ENCODE measurements at regions not wholly inside any gene's neighbourhood (a gene's known extent, or its start where the extent isn't known, plus 50 kb on each side); places are given as distances from the start of the nearest gene placed in this dataset.

DNA sequence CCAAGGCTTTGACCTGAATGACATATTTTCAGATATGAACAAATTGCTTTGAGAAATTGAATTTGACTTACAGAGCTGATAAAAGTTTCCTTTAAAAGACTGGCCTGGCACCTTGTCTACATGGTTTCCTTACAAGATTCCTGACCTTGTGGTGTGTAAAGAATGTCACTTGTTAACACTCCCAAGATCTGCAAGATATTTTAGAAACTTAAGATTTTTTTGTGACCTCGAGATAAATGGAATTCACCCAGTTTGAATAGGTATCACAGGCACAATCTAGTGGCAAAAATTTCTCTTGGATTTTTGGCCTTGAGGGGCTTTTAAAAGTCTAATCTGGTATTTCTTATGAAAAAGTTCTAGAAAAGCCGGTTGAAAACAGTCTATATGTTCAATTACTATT lies 1568.9 kb upstream of the IGFBP7 start:
- no peaks in the 10 kb centered on the region for H3K27me3 ChIP-seq
- no peak overlapping the region for H3K27ac ChIP-seq
- H3K36me3 ChIP-seq = no peaks in the 10 kb centered on the region
- no peak for DNase-seq
- WGBS, 2 donors (ENCODE audit: low coverage in 1 of 2) = 75 to 92% methylated on average over 2 of the region's 2 CpGs
- no peaks in the 10 kb centered on the region for H3K4me1 ChIP-seq
- TF ChIP-seq EP300 (IDR thresholded peaks at IDR 0.05; ENCODE audit: low read depth) (no peak), POLR2AphosphoS5 (IDR thresholded peaks at IDR 0.05) (no peak), POLR2A (IDR thresholded peaks at IDR 0.05) (no peak)
- TF ChIP-seq, protein P1, sequence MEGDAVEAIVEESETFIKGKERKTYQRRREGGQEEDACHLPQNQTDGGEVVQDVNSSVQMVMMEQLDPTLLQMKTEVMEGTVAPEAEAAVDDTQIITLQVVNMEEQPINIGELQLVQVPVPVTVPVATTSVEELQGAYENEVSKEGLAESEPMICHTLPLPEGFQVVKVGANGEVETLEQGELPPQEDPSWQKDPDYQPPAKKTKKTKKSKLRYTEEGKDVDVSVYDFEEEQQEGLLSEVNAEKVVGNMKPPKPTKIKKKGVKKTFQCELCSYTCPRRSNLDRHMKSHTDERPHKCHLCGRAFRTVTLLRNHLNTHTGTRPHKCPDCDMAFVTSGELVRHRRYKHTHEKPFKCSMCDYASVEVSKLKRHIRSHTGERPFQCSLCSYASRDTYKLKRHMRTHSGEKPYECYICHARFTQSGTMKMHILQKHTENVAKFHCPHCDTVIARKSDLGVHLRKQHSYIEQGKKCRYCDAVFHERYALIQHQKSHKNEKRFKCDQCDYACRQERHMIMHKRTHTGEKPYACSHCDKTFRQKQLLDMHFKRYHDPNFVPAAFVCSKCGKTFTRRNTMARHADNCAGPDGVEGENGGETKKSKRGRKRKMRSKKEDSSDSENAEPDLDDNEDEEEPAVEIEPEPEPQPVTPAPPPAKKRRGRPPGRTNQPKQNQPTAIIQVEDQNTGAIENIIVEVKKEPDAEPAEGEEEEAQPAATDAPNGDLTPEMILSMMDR (IDR thresholded peaks at IDR 0.05) = no peak
- intact Hi-C loops (cut with DNase I; ENCODE audit: low total_unique reads) (no loop called here), in situ Hi-C loops (cut with MboI; ENCODE audit: low pct_ligation_motif_present in 1 of 4, low pct_unique_long_range_greater_than_20kb in 1 of 4, low sequenced_read_pairs in 3 of 4) (no loop called here)
- H3K9me3 ChIP-seq = no peaks in the 10 kb centered on the region
- no peak overlapping the region for H3K4me3 ChIP-seq

DNA sequence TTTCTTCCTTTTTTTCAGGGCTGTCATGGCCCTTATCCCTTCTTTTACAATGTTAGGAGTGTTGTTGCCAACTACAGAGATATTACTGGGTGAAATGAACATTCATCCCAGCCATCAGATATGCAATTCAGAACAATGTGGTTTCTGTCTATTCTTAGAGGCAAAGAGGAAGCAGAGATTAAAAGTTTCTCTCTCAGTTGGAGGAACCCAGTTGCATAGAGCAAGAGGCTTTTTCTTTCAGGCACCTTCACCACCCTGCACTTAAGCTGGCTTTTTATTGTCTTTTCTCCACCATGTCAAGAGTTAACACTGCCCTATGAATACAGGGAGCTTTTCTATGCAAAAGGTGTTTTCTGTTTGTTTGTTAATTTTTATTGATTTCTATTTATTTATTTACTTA lies 1559.6 kb upstream of the IGFBP7 start:
- no peak overlapping the region for H3K4me3 ChIP-seq
- intact Hi-C loops (cut with DNase I; ENCODE audit: low total_unique reads) (no loop called here), in situ Hi-C loops (cut with MboI; ENCODE audit: low pct_ligation_motif_present in 1 of 4, low pct_unique_long_range_greater_than_20kb in 1 of 4, low sequenced_read_pairs in 3 of 4) (no loop called here)
- DNase-seq = no peak
- no peaks in the 10 kb centered on the region for H3K27me3 ChIP-seq
- no peaks in the 10 kb centered on the region for H3K36me3 ChIP-seq
- H3K9me3 ChIP-seq = no peaks in the 10 kb centered on the region
- TF ChIP-seq EP300 (IDR thresholded peaks at IDR 0.05; ENCODE audit: low read depth) (no peak), POLR2AphosphoS5 (IDR thresholded peaks at IDR 0.05) (no peak), POLR2A (IDR thresholded peaks at IDR 0.05) (no peak)
- TF ChIP-seq, protein P1 (IDR thresholded peaks at IDR 0.05) = no peak
- H3K4me1 ChIP-seq = no peaks in the 10 kb centered on the region
- no peak overlapping the region for H3K27ac ChIP-seq

DNA sequence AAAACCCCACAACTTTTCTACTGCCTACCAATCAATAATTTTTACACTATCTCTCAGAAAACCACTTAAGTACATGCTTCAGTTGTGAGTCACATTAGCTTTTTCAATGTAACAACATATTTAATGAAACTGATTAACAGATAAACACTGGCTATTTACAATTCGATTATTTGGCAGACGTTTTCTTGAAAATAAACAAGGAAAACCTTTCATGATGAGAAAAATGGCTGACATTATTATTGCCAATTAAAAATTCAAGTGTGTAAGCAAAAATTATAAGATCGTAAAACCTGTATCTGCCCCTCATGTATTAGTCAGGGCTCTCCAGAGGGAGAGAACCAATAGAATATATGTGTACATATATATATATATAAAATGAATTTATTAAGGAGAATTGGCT lies 1555.5 kb upstream of the IGFBP7 start:
- no peak for DNase-seq
- H3K36me3 ChIP-seq = no peaks in the 10 kb centered on the region
- no peak overlapping the region for H3K27ac ChIP-seq
- intact Hi-C loops (cut with DNase I; ENCODE audit: low total_unique reads) = no loop called here
- H3K9me3 ChIP-seq = no peaks in the 10 kb centered on the region
- H3K4me3 ChIP-seq = no peak overlapping the region
- H3K27me3 ChIP-seq = no peaks in the 10 kb centered on the region
- no peaks in the 10 kb centered on the region for H3K4me1 ChIP-seq
- in situ Hi-C loops (cut with MboI; ENCODE audit: low pct_ligation_motif_present in 1 of 4, low pct_unique_long_range_greater_than_20kb in 1 of 4, low sequenced_read_pairs in 3 of 4) = no loop called here
- no peak for TF ChIP-seq EP300 (IDR thresholded peaks at IDR 0.05; ENCODE audit: low read depth)
- TF ChIP-seq, protein P1 (IDR thresholded peaks at IDR 0.05) = no peak
- no peak for TF ChIP-seq POLR2A (IDR thresholded peaks at IDR 0.05)
- TF ChIP-seq POLR2AphosphoS5 (IDR thresholded peaks at IDR 0.05) = no peak
- WGBS, 2 donors (ENCODE audit: low coverage in 1 of 2) = 56 to 72% methylated on average over 3 of the region's 3 CpGs

DNA sequence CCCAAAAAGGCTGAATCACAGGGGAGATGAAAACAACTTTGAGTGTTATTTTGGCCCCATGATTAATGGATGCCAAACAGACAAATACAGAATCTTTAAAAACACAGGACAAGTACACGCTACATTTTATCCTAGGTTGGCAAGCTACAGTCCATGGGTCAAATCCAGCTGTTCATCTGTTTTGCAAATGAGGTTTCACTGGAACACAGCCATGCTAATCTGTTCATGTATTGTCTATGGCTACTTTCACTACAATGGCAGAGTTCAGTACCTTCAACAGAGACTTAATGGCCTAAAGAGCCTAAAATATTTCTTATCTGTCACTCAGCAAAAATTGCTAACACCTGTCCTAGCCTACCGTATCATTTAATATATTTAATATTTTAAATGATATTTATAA lies 1548.5 kb upstream of the IGFBP7 start:
- intact Hi-C loops (cut with DNase I; ENCODE audit: low total_unique reads) (no loop called here), in situ Hi-C loops (cut with MboI; ENCODE audit: low pct_ligation_motif_present in 1 of 4, low pct_unique_long_range_greater_than_20kb in 1 of 4, low sequenced_read_pairs in 3 of 4) (no loop called here)
- no peaks in the 10 kb centered on the region for H3K27me3 ChIP-seq
- no peaks in the 10 kb centered on the region for H3K36me3 ChIP-seq
- no peak overlapping the region for H3K4me3 ChIP-seq
- TF ChIP-seq EP300 (IDR thresholded peaks at IDR 0.05; ENCODE audit: low read depth) = no peak
- no peak for TF ChIP-seq POLR2A (IDR thresholded peaks at IDR 0.05)
- H3K27ac ChIP-seq = no peak overlapping the region
- no peak for DNase-seq
- H3K4me1 ChIP-seq = no peaks in the 10 kb centered on the region
- 80 to 84% methylated on average over 2 of the region's 2 CpGs for WGBS, 2 donors (ENCODE audit: low coverage in 1 of 2)
- H3K9me3 ChIP-seq = no peaks in the 10 kb centered on the region

DNA sequence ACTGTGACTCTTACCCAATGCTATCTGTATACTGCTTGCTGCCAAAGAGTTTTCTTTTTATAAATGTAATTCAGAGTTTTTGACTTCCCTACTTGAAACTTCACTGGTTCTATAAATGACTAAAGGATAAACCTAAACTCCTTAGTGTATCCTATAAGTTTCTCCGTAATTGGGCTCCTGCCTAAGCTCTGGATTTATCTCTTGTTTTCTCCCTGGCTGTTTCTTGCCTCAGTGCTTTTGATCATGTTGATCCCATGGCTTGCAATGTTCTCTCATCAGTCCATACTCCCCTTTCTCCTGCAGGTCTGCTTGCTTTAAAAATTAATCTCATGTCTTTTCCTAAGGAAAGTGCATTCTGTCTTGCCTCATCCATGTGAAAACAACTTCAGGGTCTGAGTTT lies 1543.1 kb upstream of the IGFBP7 start:
- H3K4me1 ChIP-seq = no peaks in the 10 kb centered on the region
- WGBS, 2 donors (ENCODE audit: low coverage in 1 of 2) = 64 to 75% methylated on average over 1 of the region's 1 CpG
- in situ Hi-C loops (cut with MboI; ENCODE audit: low pct_ligation_motif_present in 1 of 4, low pct_unique_long_range_greater_than_20kb in 1 of 4, low sequenced_read_pairs in 3 of 4) (no loop called here), intact Hi-C loops (cut with DNase I; ENCODE audit: low total_unique reads) (no loop called here)
- no peaks in the 10 kb centered on the region for H3K27me3 ChIP-seq
- no peak for DNase-seq
- H3K9me3 ChIP-seq = no peaks in the 10 kb centered on the region
- no peak for TF ChIP-seq POLR2AphosphoS5 (IDR thresholded peaks at IDR 0.05)
- H3K4me3 ChIP-seq = no peak overlapping the region
- H3K27ac ChIP-seq = no peak overlapping the region
- no peaks in the 10 kb centered on the region for H3K36me3 ChIP-seq

Measured in transverse colon (tissue), 4 donors.